HG02759 (cell line): ENCODE measurements at regions not wholly inside any gene's neighbourhood (a gene's known extent, or its start where the extent isn't known, plus 50 kb on each side); places are given as distances from the start of the nearest gene placed in this dataset.
"Not testable (repeated sequence)": the region's sequence is repeated elsewhere in the genome, so short reads cannot be mapped to it uniquely, and the experiment has no call there.

Experiments used
- ATAC-seq: cut with Tn5 transposase; IDR thresholded peaks from one replicate; pipeline ENCODE4 v1.9.1; 2021; ENCODE audit warnings: mild to moderate bottlenecking, moderate library complexity; ENCODE audit not compliant: unreplicated experiment

DNA sequence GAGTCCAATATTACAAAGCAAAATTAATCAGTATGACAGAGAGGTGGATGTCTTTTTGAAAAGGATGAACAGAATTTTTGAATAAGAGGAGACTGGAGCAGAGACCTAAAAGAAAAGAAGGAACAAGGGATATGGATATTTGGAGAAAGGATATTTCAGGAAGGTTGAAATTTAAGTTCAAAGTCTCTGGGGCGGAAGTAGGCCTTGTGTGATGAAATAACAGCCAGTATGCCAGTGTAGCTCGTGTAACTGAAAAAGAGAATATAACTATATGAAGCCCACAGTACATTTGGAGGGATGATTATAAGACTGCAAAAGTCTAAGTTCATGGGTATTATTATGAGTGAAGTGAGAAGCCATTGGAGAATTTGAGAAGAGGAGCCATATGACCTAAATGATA is 766.7 kb downstream of the GBE1 start:
- no peak for ATAC-seq

DNA sequence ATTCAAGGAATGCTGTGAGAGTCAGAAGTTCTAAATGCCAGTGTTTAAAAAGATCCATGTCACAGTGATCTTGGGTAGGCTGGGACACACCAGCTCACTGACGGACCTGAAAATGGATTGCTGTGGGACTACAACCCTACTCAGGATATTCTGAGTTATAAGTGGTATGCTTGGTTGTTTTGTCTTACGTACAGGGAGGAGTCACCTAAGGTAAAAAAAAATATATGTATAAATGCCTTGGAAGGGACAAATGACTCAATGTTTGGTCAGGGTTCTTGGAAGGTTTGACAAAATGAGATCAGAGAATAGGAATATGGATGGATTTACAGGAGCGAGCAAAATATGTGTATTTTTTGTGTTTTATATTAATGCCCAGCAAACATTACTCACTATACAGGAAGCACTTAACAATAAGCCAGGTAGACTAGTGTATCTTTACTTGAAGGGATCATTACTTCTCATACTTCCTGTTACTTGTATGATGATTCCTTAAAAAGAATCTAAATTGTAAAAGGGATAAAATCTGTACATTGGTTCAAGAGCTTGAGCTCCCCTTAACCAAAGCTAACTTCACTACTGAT is 767.3 kb downstream of the GBE1 start:
- ATAC-seq = no peak

DNA sequence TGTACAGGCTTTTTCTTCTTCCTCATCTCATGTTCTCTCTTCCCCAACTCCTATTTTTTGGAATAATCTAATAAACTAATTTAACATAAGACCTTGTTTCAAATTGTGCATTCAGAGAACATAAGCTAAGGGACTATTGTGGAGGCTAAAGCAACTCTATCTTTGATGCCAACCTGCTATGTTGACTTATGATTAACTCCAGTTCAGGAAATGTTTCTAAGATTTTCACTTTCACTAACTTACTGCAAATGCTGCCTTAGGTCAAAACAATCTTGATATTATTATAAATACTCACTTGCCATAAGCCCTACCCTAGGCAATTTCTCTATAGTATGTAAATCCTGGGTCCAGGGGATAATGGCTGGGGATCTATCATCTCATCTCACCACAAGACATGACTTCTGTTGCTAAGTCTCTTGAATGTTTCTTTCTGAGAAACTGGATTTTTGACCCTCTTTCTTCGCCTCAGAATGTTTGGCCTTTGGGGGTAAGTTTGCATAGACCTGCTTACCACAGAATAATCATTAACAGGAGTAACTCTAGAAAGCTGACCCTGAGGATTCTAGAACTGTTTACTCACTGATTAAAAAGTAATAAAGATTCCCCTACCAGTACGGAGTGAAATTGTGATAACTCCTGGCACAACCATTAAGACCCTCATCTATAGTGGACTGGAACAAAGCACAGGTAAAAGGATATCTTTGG is 768.1 kb downstream of the GBE1 start:
- peak; percentile 76 for ATAC-seq

DNA sequence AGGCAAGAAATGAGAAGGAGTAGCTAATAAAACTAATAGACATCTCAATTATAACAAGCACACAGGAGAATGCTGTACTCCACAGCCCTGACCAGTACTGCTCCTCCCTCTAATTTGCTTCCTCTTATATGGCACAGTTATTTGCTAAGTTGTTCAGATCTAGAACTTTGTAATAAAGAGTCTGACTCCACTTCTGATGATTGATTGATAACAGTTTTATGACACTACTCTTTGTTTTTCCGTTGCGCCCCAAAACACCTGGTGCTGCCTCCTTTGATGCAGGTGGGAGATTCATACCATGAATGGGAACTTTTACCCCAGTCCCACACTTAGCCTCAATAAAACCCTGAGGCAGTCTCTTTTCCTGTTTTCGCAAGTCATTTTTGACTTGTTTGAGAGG is 777.7 kb downstream of the GBE1 start:
- ATAC-seq = no peak

DNA sequence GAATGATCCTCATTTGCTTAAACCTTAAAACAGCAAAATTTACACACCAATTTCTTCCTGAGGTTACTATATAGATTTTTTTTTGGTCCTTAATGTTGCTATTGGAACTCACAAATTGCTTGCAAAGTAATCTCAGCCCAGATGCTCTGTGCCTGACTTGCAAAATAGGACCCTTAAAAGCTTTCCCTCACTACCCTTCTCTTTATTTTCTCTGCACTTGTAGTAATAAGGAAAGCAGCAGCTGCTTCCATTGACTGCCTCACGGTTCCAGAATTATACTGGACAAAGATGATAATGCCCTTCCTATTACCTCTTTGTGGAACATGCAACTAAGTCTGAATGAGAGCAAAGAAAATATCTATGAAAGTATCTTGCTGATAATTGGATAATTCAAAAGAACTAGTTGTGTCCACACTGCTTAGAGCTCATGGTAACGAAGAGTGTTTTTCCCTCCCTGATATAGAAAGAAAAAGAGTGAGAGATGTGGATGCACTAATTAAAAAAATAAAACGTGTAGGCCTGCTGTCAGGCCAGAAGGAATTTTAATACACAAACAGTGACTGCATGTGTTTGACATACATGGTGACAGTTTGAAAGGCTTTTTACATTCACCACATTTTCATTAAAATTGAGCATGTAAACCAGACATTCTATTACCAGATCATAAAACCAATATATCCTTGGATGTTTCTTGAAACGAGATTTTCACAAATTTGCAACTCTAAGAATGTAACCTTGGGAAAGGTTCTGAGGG is 783.1 kb downstream of the GBE1 start:
- ATAC-seq = no peak

DNA sequence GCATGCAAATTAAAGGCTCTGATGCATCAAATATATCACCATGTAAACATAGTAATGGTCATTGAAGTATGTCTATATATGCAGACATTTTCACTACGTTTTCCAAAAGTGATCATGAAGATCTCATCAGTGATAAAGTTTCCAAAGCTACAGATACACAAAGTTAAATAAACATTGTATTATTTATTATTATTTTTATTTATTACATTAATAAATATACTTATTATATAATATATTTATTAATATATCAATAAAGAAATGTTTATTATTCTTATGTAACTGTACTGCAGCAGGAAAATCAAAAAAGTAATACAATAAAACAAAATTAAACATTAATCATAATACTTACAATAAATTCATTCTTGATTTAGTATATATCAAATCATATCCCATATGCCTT is 791.2 kb downstream of the GBE1 start:
- no peak for ATAC-seq

DNA sequence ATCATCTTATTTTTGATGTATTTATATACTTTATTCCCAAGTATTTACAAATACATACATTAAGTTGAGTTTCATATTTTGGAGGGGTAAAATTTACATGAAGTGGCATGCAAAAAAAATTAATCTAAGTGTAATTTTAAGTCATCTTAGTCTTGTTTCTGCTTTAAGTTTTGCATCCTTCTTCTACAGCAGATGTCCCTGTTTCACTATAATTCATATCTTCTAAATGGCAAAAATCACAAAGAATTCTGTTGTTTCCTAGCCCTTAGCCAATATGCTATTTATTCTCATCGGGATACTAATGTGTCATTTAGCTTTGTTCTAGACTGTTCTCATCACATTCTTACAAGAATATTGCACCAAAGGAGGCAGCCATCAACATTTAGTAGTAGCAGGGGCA is 831.9 kb downstream of the GBE1 start:
- no peak for ATAC-seq

DNA sequence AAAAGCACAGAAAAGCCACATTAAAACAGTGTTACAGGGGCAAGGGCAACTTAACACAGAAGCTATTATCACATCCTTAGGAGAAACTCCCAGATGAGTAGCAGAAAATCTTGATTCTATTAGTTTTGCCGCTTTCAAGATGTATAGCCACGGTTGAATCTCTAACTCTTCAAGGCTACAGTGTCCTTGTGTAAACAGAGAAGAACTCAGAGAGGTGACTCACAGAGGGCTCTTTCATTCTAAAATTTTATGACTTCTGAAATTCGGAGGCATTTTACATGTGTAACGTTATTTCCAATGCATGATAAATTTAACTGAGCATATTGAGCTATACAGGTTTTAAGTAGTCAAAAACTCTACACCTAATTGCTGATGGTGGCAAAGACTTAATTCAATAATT is 846.6 kb downstream of the GBE1 start:
- no peak for ATAC-seq

DNA sequence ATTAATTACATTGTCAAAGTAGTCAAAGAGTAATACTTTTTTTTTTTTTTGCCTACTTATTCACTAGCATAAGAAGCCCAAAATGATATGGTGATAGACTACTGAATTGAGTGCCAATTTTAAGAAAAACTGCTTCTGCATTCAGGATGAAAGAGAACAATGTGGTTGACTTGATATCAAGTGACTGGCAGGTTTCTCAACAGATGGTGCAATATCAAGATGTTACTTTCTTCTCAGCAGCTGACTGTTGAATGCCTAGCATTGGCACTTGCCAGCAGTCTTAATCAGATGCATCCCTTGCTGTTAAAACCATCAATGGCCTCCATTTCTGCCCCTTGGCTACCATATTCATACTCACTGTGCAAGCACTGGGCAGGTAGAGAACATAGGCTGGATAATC is 863.2 kb downstream of the GBE1 start:
- no peak for ATAC-seq

DNA sequence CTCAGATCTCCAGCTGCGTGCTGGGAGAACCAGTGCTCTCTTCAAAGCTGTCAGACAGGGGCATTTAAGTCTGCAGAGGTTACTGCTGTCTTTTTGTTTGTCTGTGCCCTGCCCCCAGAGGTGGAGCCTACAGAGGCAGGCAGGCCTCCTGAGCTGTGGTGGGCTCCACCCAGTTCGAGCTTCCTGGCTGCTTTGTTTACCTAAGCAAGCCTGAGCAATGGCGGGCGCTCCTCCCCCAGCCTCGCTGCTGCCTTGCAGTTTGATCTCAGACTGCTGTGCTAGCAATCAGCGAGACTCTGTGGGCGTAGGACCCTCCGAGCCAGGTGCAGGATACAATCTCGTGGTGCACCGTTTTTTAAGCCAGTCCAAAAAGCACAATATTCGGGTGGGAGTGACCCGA is 864.4 kb downstream of the GBE1 start:
- not testable (repeated sequence) for ATAC-seq

DNA sequence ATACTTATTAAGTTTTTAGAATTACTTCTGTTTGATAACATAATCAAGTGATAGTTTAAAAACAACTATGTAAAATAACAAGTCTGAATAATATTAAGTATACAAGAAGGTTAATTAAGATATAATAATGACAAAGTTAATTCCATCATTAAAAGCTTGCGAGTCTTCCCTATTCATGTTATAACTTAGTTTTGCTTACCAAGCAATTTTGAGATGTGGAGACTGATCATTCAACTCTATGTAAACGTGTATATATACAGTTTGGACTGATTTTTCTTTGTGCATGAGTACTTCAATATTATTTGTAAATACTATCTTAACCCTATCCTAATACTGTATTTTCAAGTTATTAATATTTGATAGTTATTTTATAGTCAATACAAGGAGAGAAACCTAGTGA is 870.9 kb downstream of the GBE1 start:
- no peak for ATAC-seq

DNA sequence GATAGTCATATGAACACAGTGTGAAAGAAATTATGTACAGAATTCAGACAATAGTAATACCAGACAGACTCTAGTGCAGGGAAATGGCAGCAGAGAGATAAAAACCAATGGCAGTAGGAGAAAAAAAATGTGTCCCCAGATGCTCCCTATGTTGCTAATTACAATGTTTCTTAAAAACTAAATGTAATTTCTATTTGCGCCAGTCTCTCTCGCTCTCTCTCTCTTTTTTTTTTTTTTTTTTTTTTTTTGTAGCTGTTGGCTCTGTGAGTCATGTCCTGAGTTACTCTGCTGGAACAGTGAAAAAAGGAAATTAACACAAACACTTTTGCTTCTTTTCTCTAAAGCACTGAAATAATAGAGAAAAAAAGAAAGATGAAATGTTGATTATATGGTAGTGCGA is 871.9 kb downstream of the GBE1 start:
- no peak for ATAC-seq

DNA sequence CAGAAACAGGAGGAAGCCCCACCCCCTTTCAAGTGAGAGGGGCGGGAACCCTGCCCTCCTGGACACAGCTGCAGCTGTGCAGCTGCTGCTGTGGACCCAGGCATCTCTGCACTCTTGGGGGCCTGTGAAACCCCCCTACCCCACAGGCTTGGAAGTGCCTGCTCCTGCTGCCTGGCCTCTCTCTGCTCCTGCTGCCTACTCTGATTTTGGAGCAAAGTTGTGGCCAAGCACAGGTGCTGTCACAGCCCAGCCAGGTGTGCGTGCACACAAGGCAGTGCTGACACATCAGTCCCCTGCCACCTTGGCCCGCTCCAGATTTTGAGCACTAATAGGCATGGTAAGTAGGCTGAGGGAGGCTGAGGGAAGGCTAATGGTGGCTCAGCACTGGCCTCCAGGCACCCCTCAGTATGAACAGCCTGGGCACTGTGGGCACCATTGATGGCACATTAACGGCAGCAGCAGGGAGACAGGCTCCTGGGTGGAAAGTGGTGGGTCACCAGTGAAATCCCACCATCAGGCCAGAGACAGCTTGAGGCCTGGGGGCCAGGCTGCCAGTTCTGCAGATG is 890.9 kb downstream of the GBE1 start:
- ATAC-seq = no peak

DNA sequence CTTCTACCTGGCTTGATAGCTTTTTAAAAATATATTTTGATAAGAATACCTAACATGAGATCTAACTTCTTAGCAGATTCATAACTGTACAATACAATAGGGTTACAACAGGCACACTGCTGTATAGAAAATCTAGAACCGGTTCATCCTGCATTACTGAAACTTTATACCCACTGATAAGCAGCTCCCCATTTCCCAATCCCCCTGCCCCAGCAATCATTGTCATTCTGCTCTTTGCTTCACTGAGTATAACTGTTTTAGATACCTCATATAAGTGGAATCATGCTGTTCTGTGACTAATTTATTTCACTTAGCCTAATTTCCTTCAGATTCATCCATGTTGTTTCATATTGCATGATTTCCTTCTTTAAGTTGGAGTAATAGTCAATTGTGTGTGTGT is 906.0 kb downstream of the GBE1 start:
- no peak for ATAC-seq

DNA sequence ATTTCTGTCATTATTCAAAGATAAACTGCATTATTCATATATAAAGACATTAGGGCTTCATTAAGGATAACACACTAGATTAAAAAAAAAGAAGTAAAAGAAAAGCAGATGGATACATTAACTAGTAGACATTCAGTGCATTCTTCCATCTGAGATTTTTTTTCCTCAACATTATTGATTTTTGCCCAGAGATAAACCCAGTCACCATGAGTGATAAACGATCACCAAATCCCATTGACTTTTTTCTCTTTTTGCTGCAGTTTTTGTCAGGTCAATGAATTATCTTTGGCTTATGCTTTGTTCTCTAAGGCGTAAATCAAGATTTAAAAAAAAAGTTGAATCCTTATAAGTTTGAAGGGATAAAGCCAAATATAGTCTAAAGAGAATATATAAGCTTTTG is 925.0 kb downstream of the GBE1 start:
- no peak for ATAC-seq

DNA sequence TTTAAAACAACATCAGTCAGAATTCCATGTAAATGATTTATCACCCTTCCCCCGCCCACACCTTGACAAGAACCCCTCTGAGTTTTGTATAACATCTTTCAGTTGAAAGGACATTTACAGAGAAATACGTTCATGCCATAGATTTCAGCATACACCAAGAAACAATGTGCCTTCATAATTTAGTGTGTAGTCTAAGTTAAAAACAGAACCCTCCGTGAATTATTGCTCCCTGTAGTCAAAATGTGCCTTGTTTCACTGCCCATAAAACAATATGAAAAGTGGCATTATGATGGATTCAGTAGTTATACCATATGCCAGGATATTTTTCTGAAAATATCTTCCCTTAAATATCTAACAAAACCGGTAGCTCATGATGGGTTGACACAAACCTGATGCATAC is 953.9 kb downstream of the GBE1 start:
- ATAC-seq = no peak

DNA sequence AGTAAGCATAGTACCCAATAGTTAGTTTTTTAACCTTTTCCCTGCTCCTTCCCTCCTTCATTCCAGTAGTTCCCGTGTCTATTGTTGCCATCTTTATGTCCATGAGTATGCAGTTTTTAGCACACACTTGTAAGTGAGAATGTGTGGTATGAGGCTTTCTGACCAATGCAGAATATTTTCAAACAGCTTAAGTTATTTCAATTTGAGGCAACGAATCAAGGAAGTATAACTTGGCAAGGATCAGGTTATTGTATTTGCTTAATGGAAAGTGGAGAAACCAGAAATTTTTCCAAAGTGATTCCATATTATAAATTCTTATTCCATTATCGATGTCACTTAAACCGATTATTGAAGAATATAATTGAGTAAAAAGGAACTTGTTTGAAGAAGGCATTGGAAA is 954.8 kb downstream of the GBE1 start:
- ATAC-seq = no peak

DNA sequence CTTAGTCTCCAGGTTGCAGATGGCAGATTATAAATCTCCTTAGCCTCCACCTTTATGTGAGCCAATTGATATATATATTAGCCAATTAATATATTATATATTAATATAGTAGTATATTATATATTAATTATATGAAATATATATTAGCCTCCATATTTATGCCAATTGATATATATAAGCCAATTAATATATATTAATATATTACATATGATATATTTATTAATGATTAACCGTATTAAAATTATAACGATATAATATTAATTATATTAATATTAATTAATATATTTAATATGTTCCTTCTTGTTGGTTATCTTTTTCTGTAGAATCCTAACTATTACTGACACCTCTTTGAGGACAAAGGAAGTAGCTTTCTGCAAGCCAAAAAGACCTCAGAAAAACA is 972.5 kb downstream of the GBE1 start:
- ATAC-seq = no peak

DNA sequence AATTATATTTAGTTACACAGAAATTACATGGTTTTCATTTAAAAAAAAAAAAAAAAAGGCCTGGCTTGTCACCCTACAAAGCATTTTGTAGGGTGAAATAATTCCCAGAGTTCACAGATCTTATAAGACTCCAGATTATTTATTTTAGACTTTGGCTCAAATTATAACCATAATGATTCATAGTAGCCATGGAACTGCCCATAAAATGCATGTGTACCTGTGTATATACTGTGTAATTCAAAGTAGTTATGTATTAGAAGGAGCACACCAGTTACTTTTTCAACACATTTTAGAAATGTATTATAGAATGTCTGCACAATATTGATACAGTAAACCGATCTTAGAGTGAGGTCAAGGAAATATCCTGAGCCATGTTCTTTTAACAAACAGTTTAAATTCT is 975.6 kb downstream of the GBE1 start:
- ATAC-seq = no peak

DNA sequence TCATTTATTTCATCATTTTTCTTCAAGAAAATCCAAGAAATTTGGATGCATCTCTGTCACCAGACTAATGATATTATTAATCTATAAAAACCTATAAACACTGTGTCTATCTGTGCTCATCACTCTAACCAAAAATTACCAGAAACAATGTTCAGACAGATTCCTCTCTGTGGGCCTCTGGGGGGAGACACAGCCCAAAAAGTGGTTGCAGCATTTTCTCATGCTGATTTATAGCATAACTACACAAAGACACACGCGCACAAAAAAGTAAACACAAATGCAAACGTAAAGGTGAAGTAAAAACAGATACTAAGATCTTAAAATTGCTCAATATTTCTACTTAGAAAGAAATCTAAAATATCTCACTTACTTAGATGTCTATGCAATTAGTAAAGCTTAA is 976.0 kb downstream of the GBE1 start:
- no peak for ATAC-seq

DNA sequence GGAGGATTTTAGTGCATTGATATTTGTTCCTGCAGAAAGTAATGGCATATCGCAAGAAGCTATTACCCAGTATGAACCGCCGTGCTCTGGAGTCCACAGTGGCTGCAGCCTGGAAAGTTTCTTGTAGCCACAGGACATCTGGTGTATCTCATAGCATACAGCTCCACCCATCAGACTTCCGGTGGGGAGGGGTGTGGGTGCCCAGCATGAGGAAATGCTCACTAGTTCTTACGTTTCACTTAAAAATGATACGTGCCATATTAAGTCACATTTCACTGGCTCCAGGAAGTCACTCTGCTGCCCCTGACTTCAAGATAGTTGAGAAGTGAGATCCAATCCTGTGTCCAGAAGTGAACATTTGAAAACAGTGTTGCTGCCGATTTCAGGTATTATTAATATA is 990.4 kb downstream of the GBE1 start:
- ATAC-seq = no peak
